ENCODE measurements at regions not wholly inside any gene's neighbourhood (a gene's known extent, or its start where the extent isn't known, plus 50 kb on each side); places are given as distances from the start of the nearest gene placed in this dataset.

GRCh38 chr5:71771191-71771590 is 52.1 kb downstream of the CARTPT start:
- H3K4me3 ChIP-seq = no peak overlapping the region
- no peaks in the 10 kb centered on the region for H3K36me3 ChIP-seq
- 90% methylated on average over 2 of the region's 2 CpGs for WGBS
- DNase-seq (ENCODE audit: extremely low spot score) = no peak
- intact Hi-C loops (cut with DNase I) = no loop called here
- TF ChIP-seq EP300 (IDR thresholded peaks at IDR 0.05) (no peak), POLR2A (IDR thresholded peaks at IDR 0.05; ENCODE audit: low read depth) (no peak), POLR2AphosphoS5 (IDR thresholded peaks at IDR 0.05) (no peak), CTCF (IDR thresholded peaks at IDR 0.05) (no peak)
- H3K27me3 ChIP-seq = no peaks in the 10 kb centered on the region
- no peaks in the 10 kb centered on the region for H3K9me3 ChIP-seq
- no peak overlapping the region for H3K27ac ChIP-seq (replicated peaks in 1 of 4)
- H3K4me1 ChIP-seq = no peaks in the 10 kb centered on the region

- intact Hi-C loops (cut with DNase I) = no loop called here
- no peaks in the 10 kb centered on the region for H3K36me3 ChIP-seq
- DNase-seq (ENCODE audit: extremely low spot score) = no peak
- no peak overlapping the region for H3K4me3 ChIP-seq
- no peak overlapping the region for H3K27ac ChIP-seq (replicated peaks in 1 of 4)
- no peaks in the 10 kb centered on the region for H3K9me3 ChIP-seq
- H3K27me3 ChIP-seq = no peaks in the 10 kb centered on the region
- peaks cover 4 to 17% (median 16%) of the 10 kb centered on the region in 4 donors for H3K4me1 ChIP-seq
- no peak for TF ChIP-seq POLR2AphosphoS5 (IDR thresholded peaks at IDR 0.05)
- no peak for TF ChIP-seq POLR2A (IDR thresholded peaks at IDR 0.05; ENCODE audit: low read depth)
- peak; percentile 18 to 63 (median 33) for TF ChIP-seq CTCF (IDR thresholded peaks at IDR 0.05)
- WGBS = 63% methylated on average over 4 of the region's 4 CpGs
Measured at GRCh38 chr5:71778678-71779276, 59.7 kb downstream of the CARTPT start.

- DNase-seq (ENCODE audit: extremely low spot score) = no peak
- H3K27me3 ChIP-seq = no peaks in the 10 kb centered on the region
- TF ChIP-seq POLR2A (IDR thresholded peaks at IDR 0.05; ENCODE audit: low read depth) (no peak), CTCF (IDR thresholded peaks at IDR 0.05) (no peak), POLR2AphosphoS5 (IDR thresholded peaks at IDR 0.05) (no peak), EP300 (IDR thresholded peaks at IDR 0.05) (no peak)
- H3K27ac ChIP-seq (replicated peaks in 1 of 4) = no peak overlapping the region
- no peaks in the 10 kb centered on the region for H3K9me3 ChIP-seq
- peaks cover 4 to 24% (median 21%) of the 10 kb centered on the region in 4 donors for H3K4me1 ChIP-seq
- H3K4me3 ChIP-seq = no peak overlapping the region
- WGBS = 96% methylated on average over 6 of the region's 6 CpGs
- H3K36me3 ChIP-seq = no peaks in the 10 kb centered on the region
- intact Hi-C loops (cut with DNase I) = loop anchor here (5.0 kb wide), 1 partner anchor 237 kb away; no protein-coding TSS in a partner anchor
Measured at GRCh38 chr5:71780597-71780996, 61.5 kb downstream of the CARTPT start.

GRCh38 chr5:71782393-71782770 is 63.3 kb downstream of the CARTPT start:
- peak overlapping the region; percentile 32 to 42 (median 36) for H3K4me3 ChIP-seq
- no peak for DNase-seq (ENCODE audit: extremely low spot score)
- WGBS = 88% methylated on average over 3 of the region's 3 CpGs
- H3K4me1 ChIP-seq = peaks cover 4 to 24% (median 21%) of the 10 kb centered on the region in 4 donors
- no peaks in the 10 kb centered on the region for H3K36me3 ChIP-seq
- no peaks in the 10 kb centered on the region for H3K9me3 ChIP-seq
- no peak for TF ChIP-seq POLR2AphosphoS5 (IDR thresholded peaks at IDR 0.05)
- TF ChIP-seq EP300 (IDR thresholded peaks at IDR 0.05) = no peak
- no peak for TF ChIP-seq CTCF (IDR thresholded peaks at IDR 0.05)
- no peak for TF ChIP-seq POLR2A (IDR thresholded peaks at IDR 0.05; ENCODE audit: low read depth)
- intact Hi-C loops (cut with DNase I) = loop anchor here (2.0 to 5.0 kb wide), 2 partner anchors 235 to 324 kb away; partner anchors contain the start of gene MAP1B
- peak overlapping the region in 3 of 4 donors; percentile 59 to 80 (median 69) for H3K27ac ChIP-seq (replicated peaks in 1 of 4)
- no peaks in the 10 kb centered on the region for H3K27me3 ChIP-seq

All from esophagus muscularis mucosa (tissue), 4 donors.